AG04450 (cell line): ENCODE measurements at regions not wholly inside any gene's neighbourhood (a gene's known extent, or its start where the extent isn't known, plus 50 kb on each side); places are given as distances from the start of the nearest gene placed in this dataset.

Experiments used
- CTCF ChIA-PET: fragments of 300-600, 350-600 bp; formaldehyde crosslinking; extraction: SDS; loops from one replicate; lab custom pipeline; 2022; ENCODE audit warnings: antibody characterized with exemption, inconsistent platforms; lab: Charles Lee
- POLR2A ChIA-PET: fragments of 350-600 bp; formaldehyde crosslinking; extraction: SDS; loops from one replicate; lab custom pipeline; 2021; ENCODE audit warnings: antibody characterized with exemption, inconsistent platforms; lab: Yijun Ruan, JAX
- DNase-seq: peaks from one replicate; pipeline ENCODE4 v3.0.0-alpha.2; 2011; ENCODE audit warnings: low read depth, low spot score
- H3K27ac ChIP-seq: one replicate; pipeline ENCODE4 v1.5.1; 2012; ENCODE audit warnings: low read depth, low read length, control low read depth
- H3K27me3 ChIP-seq: one replicate; pipeline ENCODE4 v1.6.0; 2012; ENCODE audit warnings: low read length; ENCODE audit not compliant: control insufficient read depth, insufficient read depth
- H3K4me3 ChIP-seq: 2 replicates; pipeline ENCODE4 v1.5.1; 2011; ENCODE audit warnings: mild to moderate bottlenecking, low read depth, low read length, control low read depth
- H3K9me3 ChIP-seq: 2 replicates; pipeline ENCODE4 v1.5.1; 2012; ENCODE audit warnings: low read length; ENCODE audit not compliant: control insufficient read depth, insufficient read depth
- TF ChIP-seq, protein P1 (sequence below): IDR thresholded peaks from 2 replicates; pipeline ENCODE4 v1.5.1; 2011; ENCODE audit warnings: low read depth, low read length, control low read depth, inconsistent platforms

- no peak for DNase-seq
- POLR2A ChIA-PET = interaction anchor here (1.0 kb wide), 1 partner anchor 92 kb away, joined by 6 read pairs; the partner anchor contains the start of gene NR2F1
- TF ChIP-seq, protein P1, sequence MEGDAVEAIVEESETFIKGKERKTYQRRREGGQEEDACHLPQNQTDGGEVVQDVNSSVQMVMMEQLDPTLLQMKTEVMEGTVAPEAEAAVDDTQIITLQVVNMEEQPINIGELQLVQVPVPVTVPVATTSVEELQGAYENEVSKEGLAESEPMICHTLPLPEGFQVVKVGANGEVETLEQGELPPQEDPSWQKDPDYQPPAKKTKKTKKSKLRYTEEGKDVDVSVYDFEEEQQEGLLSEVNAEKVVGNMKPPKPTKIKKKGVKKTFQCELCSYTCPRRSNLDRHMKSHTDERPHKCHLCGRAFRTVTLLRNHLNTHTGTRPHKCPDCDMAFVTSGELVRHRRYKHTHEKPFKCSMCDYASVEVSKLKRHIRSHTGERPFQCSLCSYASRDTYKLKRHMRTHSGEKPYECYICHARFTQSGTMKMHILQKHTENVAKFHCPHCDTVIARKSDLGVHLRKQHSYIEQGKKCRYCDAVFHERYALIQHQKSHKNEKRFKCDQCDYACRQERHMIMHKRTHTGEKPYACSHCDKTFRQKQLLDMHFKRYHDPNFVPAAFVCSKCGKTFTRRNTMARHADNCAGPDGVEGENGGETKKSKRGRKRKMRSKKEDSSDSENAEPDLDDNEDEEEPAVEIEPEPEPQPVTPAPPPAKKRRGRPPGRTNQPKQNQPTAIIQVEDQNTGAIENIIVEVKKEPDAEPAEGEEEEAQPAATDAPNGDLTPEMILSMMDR = no peak
- Histone ChIP-seq H3K4me3 (no peak overlapping the region), H3K27me3 (no peaks in the 10 kb centered on the region), H3K9me3 (no peaks in the 10 kb centered on the region), H3K27ac (no peak overlapping the region)
- CTCF ChIA-PET = interaction anchor here (1.9 kb wide), 2 partner anchors 126 to 1063 kb away, joined by 5 to 7 read pairs; no protein-coding TSS in a partner anchor
Measured at GRCh38 chr5:93674866-93675459, 66.4 kb downstream of the POU5F2 start.

GRCh38 chr5:93674138-93674537, 67.3 kb downstream of the POU5F2 start:
- no peaks in the 10 kb centered on the region for H3K9me3 ChIP-seq
- ChIA-PET CTCF (interaction anchor here (1.9 kb wide), 1 partner anchor 1064 kb away, joined by 5 read pairs; no protein-coding TSS in a partner anchor), POLR2A (no interaction called here)
- no peak overlapping the region for H3K4me3 ChIP-seq
- no peak for DNase-seq
- TF ChIP-seq, protein P1 = no peak
- H3K27ac ChIP-seq = no peak overlapping the region
- H3K27me3 ChIP-seq = no peaks in the 10 kb centered on the region

DNA sequence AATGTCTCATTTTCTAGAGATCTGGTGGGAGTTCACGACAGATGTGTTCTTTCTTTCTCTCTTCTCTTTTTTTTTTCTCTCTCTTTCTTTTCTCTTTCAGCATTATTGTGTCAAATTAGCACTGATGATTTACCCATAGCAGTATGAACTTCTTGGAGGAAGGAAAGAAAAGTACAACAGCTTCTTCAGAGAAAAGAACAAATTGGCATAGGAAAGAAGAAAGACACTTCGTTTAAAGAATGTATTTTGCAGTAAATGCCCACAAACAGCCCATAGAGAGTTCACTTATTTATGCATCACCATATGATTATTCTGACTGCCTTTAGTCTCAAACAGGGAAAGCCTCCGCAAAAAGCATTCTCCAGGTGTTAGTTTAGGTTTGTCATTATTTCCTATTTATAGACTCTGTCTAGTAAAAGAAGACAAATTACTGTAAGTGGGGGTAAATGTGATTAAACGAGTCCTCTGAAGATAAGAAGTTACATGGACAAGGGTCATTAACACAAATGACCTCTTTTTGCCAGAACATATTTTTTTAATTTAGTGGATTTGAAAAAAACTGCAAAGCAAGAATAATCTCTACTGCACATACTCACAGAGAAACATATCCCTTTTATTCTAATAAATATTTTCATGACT, 68.0 kb downstream of the POU5F2 start:
- CTCF ChIA-PET = interaction anchor here (1.0 to 1.9 kb wide), 2 partner anchors 9 to 1065 kb away, joined by 3 to 5 read pairs; no protein-coding TSS in a partner anchor
- POLR2A ChIA-PET = no interaction called here

DNA sequence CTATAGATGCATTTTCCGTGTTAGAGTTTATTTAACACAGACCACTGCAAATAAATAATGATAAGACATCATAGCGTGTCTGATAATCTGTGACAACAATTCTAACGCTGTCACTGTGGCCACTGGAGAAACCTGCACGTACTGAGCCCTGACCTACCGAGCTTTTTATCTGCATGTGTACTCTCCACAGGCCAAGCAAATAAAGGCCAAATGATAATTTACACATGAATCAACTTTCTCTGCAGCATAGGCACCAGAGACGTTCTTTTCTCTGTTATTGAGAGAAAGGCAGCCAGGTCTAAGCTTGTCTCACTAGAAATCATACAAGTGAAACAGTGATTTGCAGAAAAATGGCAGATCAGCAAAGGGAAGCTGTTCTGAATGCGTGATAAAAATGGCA, 75.8 kb downstream of the POU5F2 start:
- CTCF ChIA-PET = interaction anchor here (0.7 to 1.1 kb wide), 2 partner anchors 58 to 777 kb away, joined by 3 read pairs; no protein-coding TSS in a partner anchor
- Histone ChIP-seq H3K4me3 (no peak overlapping the region), H3K27ac (no peak overlapping the region), H3K27me3 (no peaks in the 10 kb centered on the region), H3K9me3 (no peaks in the 10 kb centered on the region)
- TF ChIP-seq, protein P1 = no peak
- POLR2A ChIA-PET = no interaction called here
- DNase-seq = no peak

More for the DNA sequence above, 68.0 kb downstream of the POU5F2 start:
- no peaks in the 10 kb centered on the region for H3K27me3 ChIP-seq
- DNase-seq = no peak
- H3K9me3 ChIP-seq = no peaks in the 10 kb centered on the region
- TF ChIP-seq, protein P1 = no peak
- H3K4me3 ChIP-seq = no peak overlapping the region
- no peak overlapping the region for H3K27ac ChIP-seq

GRCh38 chr5:93660677-93661076, 77.7 kb downstream of the NR2F1 start:
- ChIA-PET POLR2A (no interaction called here), CTCF (no interaction called here)
- Histone ChIP-seq H3K27ac (no peak overlapping the region), H3K9me3 (no peaks in the 10 kb centered on the region), H3K4me3 (no peak overlapping the region), H3K27me3 (no peaks in the 10 kb centered on the region)
- TF ChIP-seq, protein P1 = no peak
- no peak for DNase-seq
